IPS DF 19.7 (cell line): ENCODE measurements at regions not wholly inside any gene's neighbourhood (a gene's known extent, or its start where the extent isn't known, plus 50 kb on each side); places are given as distances from the start of the nearest gene placed in this dataset.

Experiments
- DNase-seq: peaks from one replicate; pipeline ENCODE4 v3.0.0-alpha.2; 2013; ENCODE audit warnings: low read depth, low spot score

DNA sequence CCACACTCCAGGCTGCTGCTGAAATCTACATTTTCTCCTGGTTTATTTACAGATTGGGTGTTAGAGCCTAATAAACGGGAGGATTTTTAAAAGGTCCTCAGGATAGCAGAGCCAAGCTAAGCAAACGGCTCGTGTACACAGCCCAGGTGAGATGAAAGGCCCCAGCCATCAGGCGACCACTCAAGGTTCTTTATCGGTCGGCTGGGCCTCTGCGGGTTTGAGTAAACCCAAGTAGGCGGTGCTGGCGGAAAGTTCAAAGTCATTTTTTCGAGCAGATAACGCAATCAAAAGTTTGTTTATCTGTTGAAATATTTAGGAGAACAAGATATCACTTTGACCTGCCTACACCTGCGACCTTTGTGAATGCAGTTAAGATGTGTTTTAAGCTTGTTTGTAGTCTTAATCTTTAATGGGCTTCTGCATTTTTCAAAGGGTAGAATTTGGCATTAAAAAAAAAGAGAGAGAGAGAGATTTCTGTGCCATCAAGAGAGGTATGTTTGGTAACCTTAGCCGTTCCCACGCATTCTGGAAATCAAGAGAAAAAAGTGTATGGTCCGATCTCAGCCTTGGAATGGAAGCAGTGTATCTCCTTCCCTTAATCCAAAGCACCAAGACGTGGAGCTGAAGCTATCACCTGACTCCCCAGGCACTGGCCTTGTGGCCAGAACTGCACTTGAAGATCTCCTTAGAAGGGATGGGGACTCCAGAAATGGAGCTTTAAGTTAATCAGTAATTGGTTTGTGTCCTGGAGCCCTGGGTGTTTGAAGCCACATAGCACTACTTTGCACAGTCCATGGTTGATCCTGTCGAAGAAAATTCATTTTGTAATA lies 301.7 kb upstream of the IRX5 start:
- no peak for DNase-seq

DNA sequence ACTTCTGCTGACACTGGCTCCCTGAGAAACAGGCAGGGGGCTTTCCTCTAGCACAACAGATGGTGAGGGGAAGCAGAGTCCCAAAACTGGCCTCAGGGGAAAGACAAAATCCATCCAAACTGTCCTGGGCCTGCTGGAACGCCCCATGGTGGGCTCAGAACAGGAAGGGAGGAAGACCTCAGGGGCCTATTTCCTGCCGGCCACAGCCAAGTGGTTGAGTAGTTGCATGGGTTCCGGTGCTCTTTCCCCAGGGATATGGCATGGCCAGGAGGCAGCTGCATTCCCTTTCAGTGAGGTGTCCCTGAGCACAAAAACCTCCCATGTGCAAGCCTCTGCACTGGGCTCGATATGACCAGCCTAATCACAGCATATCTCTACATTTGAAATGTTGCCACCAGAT lies 303.0 kb upstream of the IRX5 start:
- no peak for DNase-seq

DNA sequence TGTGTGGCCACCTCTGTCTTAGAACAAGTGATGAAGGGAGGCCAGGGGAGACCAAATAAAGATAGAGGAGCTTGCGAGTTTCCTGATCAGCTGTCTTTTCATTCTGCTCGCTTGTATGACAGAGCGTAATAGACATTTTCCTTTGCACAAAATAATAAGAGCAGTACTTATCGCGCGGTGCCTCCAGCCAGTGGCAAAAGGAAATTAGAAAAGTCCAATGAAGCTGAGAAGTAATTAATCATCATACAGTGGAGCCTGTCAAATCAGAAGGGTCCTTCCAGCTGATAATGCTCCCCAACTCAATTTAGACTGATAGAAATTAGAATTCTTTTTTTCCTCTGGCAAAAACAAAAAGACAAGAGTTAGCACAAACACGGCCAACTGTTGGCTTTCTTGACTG lies 307.0 kb upstream of the IRX5 start:
- DNase-seq, result no peak

DNA sequence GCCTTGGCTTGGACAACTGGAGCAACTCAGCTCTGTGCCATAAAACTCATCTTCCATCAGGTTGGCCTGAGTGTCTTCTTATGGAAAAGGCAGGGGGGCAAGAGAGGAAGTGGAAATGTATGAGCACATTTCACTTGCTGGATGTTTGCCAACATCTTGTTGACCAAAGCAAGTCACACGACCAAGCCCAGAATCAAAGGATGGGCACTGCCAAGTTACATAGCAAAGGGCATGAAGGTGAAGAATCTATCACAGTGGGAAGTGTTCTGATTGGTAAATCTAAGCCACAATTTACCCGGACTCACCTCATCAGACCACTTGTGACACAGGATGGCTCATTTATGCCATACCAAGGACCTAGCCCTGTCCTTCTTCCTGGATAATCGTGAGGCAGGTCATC lies 310.5 kb upstream of the IRX5 start:
- no peak for DNase-seq

DNA sequence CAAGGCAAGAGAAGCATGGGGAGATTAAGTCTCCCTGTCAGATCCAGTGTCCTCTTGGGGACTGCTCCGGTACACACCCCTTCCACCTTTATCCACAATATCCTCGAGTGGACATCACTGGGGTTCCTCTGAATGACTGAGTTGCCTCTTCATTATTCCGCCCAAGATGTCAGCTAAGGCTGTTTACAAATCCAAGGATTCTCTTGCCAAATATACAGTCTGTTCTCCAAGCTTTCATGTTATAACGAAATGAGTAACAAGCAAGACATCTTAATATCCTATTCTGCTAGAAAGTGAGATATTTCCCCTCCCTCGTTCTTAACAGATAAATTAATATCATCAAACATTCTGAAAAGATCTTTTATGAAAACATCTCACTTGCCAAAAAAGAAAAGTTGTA lies 314.1 kb upstream of the IRX5 start:
- no peak for DNase-seq

DNA sequence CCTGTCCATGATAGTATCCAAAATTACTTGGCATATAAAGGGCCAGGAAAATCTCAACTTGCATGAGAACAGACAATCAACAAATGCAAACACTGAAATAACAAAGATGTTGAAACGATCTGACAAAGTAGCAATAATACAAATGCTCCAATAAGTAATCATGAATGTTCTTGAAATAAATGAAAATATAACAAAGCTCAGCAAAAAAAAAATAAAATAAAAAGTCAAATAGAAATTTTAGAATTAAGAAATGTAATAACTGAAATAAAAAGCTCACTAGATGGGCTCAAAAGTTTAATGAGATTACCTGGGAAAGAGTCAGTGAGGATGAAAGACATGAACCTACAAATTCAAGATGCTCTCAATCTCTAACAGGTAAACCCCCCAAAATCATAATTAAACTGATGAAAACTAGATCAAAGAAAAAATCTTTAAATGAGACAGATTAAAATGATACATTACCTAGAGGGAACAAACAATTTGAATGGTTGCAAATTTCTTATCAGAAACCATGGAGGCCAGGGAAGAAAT lies 319.0 kb upstream of the IRX3 start:
- no peak for DNase-seq

DNA sequence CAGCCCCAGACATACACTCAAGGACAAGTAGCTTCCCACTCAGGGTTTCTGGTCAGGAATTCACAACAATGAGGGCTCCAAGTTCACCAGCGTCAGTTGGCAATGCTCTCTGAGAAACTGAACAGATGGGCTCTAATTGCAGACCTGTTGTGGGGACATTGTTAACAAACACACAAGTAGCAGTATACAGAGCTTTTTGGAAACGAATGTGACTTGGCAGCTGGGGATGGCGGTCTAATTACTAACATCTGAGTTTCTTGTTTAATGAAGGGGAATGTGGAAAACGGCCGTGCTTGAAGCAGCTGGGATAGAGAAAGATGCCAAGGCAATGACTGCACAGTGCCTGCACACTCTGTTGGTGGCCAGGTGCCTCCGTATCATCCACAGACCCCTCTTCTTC lies 316.1 kb upstream of the IRX3 start:
- DNase-seq, result no peak

DNA sequence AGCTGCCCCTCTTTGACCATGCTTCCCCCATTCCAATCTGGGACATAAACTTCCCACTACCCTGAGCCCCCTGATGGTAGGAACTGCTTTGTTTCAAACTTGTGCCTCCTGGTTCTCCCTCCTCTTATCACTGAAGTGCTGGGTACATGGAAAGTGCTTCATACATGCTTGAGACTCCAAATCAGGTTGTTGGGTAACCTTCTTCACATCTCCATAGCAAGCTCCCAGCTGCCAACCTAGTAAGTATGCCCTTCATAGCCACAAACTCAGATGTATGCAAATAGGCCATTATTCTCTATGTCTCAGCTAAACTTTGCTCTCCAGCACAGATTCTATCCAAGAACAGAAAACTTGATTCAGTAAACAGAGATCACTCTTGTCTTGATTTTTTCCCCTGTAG lies 310.6 kb upstream of the IRX3 start:
- no peak for DNase-seq

DNA sequence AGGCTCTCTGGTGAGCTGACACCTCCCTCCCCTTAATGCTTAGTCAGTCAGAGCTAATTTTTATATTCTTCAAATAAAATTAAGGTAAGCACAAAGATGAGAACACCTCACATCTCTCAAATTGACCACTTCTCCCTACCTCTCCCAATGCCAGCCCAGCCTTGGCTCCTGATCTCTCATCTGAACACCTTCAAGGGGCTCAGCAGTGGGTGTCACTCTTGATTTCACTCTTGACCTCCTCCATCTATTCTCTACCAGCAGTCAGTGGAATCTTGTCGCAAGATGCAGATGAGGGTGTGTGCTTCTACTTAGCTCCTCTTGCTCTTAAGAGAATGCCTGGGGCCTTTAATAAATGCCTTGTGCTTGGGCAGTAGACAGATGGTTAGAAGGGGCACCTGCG lies 309.0 kb upstream of the IRX3 start:
- DNase-seq, result no peak

DNA sequence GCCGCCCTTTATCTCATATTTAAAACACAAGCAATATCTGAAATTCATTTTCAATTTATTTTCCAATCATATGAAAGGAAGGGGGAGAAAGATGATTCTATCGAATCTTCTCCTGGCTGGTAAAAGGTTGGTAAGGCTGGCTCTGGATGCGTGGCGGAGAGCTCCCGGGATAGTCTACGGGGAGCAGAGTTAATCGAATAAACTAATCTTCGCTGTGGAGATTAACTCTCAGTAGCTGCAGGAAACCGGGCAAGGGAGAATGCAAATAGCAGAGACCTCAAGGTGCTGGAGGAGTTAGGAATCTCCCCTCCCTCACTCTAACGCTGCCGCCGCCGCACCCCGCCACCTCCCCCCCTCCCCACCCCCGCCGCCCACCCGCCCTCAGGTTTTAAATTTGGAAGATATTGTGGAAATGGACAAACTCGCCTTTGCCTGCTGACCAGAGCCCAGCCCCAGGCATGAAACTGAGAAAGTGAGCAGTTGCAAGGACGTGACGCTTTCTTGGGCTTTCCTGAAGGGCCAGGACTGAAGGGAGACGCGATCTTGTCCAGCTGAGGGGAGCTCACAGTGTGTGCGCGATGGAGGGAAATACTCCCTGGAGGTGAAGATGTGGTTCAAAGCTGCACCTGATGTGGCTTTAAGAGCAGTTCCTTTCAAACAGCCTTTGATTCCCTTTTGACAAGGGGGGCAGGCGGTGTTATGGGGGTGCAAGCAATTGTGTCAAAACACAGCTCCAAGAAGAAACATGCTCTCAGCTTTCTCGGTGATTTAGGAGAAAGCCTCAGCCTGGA lies 308.2 kb upstream of the IRX3 start:
- no peak for DNase-seq

DNA sequence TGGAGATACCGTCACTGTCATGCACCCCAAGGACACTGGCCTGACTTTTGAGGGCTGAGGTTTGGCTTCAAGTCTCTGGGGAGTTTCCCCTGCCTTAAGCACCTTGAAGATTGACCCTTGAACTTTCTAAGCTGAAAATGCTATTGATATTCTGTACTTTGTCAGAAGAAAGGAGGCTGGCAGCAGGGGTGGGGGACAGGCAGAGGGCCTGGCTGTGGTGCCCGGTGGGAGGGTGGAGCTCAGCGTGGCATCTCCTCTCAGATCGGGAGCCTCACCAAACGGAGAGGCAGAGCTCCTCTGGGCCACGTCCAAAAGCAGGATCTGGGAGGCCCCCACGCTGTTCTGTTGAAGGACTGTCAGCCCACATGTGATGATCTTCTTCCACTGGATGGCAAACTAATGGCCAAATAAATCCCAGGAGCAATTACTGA lies 305.2 kb upstream of the IRX3 start:
- no peak for DNase-seq

DNA sequence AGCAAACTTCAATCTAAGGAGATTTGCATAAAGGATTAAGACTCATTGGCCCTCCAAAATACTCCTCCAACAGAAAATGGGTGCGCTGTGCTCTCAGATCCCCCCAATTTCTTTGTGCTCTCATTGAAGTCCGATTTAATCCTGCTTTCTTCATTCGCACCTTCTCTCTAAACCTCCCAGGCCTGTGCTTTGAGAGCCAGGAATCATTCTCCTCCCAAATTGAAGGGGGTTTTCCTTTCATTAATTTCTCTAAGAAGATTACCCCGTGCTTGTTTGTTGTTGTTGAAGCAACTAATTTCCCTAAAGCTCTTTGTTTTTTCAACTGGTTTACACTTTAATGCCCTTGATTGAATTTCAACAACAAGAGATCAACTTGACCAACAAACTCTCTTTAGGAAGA lies 304.2 kb upstream of the IRX3 start:
- no peak for DNase-seq

DNA sequence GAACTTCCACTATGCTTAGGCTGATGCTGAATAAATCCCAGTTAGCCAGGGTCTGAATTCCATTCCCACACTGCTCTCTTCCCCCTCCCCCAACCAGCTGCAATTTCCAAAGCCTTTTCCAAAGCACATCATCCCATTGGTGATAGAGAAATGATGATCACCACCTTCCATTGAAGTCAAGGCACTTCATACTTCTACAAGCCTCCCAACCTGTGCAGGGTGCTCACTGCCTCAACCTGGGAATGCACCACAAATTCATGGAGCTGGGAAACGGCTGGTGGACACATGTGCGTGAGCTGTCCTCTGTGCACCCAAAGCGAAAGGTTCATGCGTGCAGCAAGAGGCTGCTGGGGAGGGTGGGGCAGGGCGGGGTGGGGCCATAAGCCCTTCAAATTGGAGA lies 302.7 kb upstream of the IRX3 start:
- no peak for DNase-seq

DNA sequence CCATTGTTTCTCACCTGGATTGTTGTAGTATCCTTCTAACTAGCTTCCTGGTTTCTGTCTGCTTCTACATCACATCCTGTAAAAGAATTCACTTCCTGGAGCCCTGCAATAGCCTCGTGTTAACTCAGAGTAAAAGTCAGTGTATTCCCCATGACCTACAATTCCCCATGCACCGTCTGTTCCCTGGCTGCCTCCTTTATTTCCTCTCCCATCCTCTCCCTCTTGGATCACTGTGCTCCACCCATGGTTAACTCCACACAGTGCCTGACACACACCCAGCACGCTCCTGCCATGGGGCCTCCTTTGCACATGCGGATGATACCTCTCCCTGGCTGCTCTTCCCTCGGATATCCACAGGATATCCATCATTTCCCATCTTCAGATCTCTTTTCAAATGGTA lies 301.4 kb upstream of the IRX3 start:
- DNase-seq, result no peak

DNA sequence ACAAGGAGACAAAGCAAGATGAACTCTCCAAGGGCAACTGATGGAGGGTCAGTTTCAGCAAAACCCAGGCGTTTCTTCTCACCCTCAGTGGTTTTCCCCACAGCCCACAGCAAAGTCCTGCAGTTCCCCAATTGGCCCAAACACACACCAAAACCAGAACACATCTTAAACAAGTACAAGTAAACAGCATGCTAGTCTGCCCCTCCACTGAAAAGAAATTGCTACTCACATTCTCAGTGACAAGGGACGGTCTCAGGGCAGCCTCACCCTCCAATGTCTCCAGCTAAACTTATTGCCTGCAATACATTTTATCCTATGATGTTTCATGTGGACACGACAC lies 300.6 kb upstream of the IRX3 start:
- DNase-seq, result no peak

DNA sequence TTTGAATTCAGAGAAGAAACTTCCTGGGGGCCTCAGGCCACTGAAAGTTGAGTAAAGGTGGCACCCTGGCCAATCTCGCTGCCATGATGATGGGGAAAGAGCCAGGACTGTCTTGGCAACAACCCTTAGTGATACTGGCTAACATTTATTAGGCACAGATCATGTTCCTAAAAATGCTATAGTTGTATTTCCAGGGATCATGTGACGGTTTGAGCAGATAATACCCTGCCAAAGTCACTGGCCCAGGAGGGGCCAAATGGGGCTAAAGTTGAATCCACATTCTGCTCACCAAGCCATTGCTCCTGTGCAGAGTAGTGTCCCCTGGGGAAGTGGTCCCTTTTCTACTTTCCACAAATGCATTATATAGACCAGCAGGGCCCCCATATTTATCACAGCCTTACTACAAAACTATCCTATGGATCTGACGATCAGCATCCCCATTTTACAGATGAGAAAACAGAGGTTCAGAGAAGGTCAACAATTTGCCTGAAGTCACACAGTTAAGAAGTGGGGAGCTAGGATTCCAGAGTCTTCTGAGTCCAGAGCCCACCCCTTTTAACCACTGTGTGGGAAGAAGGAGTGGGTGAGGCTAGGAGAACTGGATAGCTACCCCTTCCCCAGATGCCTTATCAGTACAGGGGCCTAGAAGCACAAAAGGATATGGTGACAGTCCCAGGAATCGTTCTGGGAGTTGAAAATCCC lies 300.0 kb upstream of the IRX3 start:
- DNase-seq, result no peak

DNA sequence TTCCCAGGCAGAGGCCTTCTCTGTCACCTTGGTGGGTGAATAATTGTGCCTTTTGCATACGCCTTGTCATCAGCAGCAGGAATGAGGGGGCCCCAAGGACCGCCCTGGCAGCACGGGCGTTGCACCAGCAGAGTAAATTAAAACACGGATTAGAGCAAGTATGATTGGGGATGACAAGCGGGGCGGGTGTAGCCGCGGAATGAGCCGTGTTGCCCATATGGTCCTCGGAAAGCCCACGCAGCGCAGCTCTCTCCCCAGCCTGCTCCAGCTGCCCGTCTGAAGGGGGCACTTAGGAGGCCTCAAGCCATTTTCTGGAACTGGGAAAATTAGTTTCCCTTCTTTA lies 299.4 kb upstream of the IRX3 start:
- no peak for DNase-seq

DNA sequence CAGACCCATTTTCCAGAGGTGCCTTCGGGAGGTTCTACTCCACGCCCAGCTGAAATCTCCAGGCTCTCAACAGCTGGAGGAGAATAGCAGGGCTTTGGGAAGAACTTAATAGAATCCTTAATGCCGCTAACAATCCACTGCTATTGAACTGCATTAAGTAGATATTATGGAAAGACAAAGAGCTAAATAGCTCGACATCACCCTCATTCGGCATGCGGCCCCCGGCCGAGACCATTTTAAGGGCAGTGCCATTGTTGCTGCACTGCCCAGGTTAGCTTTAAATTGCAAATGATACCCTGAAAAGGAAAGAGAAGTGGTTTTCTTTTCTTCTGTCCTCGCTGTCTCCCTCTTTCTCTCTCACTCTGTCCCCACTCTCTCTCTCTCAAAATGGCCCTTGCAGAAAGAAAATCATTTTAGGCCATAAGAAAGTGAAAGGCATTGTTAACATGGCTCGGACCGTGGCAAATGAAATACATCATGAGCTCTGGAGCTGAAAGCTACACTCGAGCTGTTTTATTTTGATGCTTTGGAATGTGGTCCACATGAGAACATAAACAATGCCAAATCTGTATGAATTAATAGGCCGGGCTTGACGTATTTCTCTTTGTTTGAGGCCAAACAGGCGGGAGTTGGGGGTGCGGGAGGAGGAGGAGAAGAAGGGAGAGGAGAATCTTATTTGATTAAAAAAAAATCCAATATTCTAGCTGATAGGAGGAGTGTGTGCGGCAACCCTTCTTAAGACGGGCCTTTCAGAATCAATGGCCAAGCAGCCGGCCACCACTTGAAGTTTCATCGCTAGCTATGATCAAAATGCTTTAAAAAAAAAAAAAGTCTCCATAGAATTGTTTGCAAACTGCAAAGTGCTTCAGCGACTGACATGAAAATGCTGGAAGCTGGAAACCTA lies 298.8 kb upstream of the IRX3 start:
- no peak for DNase-seq

DNA sequence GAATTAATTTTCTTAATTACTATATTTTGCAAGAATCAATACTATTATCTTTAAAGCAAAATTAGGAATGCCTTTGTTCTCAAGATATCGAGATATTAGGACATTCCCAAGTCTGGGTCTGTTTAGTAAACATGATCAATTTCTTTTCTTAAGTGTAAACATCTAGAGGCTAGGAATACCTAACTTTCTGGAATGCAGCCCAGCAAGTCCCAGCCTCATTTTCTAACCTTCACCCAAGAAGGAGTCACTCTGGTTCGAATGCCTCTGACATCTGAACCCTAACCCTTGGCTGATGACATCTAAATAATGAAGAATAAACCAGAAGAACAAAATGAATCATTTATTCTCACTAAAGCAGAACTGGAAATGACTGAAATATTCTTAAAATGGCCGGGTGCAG lies 297.5 kb upstream of the IRX3 start:
- no peak for DNase-seq

DNA sequence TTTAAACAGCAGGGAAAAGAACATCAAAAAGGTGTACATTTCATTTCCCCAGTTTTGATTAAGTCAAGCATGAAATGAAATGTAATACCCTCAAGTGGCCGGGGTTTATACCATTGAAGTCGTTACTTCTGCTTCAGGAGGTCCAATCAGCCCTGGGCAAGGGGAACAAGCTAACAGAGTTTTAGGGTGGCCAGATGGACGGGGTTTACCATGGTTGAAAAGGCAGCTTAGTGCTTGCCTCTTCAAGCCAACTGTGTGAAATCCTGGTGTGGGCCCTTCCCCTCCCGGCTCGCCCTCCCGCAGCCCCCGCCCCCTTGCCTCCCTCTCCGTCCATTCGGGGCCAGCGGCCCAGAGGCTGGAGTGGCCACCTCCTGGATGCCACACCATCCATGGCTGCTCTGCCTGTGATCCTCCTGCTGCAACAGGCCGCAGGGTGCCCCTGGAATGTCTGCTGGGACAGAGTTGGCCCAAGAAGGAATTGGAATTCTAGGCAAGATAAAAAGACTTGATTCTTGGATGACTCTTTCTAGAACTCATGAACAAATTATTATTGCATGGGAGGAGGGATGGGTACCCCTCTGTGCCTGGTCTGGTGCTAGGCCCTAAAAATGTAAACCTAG lies 296.2 kb upstream of the IRX3 start:
- DNase-seq, result no peak

DNA sequence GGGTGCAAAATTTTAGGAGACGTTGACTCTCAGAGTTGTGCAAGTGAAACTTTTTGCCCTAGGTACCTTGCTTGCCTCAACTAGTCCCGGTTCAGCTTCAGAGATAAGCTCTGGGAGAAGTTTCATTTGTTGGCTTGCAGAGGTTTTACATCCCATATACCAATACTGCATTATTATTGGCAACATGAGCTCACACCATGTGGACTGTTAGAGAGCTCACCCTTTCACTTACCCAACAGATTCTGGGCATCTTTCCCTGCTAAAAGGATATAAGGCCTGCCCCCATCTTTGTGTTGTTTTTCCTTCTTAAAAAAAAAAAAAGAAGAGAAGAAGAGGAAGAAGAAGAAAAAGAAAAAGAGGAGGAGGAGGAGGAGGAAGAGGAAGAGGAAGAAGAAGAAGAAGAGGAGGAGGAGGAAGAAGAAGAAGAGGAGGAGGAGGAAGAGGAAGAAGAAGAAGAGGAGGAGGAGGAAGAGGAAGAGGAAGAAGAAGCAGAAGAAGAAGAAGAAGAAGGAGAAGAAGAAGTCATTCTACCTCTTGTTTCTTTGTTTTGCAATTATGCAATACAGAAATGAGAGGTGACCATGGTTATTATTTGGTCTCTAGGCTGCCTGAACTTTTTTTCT lies 292.6 kb upstream of the IRX3 start:
- no peak for DNase-seq
